GM21786 (cell line): ENCODE measurements at regions not wholly inside any gene's neighbourhood (a gene's known extent, or its start where the extent isn't known, plus 50 kb on each side); places are given as distances from the start of the nearest gene placed in this dataset.
"Not testable (repeated sequence)": the region's sequence is repeated elsewhere in the genome, so short reads cannot be mapped to it uniquely, and the experiment has no call there.

Experiments
- ATAC-seq: cut with Tn5 transposase; IDR thresholded peaks from one replicate; pipeline ENCODE4 v1.9.1; 2021; ENCODE audit not compliant: unreplicated experiment

- ATAC-seq = not testable (repeated sequence)
Observed at GRCh38 chr10:21366108-21366507, 159.4 kb downstream of the SKIDA1 start.

DNA sequence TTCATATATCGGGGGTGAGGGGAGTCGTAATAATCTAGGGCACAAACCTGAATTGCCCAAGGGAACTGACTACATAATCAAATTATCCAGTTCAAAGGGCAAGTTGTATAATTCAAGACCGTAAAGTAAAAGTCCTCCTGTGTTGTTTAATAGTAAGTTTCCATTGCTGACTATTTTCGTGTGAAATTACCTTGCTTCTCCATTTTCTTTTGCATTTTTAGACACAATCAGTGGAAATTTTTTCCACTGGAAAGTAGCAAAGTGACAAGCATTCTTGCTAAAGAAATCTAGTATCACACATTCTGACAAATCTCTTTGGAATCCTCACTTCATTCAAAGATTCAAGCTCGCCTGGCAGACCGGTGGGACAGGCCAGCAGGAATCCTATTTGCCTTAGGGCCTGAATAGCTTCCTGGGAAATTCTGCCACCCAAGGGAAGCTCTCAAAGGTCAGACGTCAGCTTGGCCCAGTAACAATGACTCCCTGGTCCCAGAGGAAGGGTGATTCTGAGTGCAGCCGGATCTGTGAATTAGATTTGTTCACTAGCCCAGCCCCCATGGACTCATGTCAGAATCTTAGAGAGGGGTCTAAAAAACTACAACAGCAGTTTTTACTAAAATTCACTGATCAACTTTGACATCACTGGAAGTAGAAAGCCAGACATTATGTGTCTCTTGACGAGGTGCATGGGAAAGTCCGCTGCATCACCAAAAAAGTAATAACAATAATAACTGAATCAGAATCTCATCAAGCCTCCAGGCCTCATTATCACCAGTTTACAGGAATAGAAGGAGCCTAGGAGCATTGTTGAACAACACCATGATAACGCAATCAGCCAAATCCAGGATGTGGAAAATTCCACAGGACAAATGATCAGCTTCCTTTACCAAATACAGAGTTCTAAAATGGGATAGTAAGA is 161.0 kb downstream of the SKIDA1 start:
- no peak for ATAC-seq

GRCh38 chr10:21363731-21364104 is 161.8 kb downstream of the SKIDA1 start:
- ATAC-seq = no peak

- ATAC-seq = no peak
Observed at GRCh38 chr10:21363092-21363730, 162.3 kb downstream of the SKIDA1 start.

- no peak for ATAC-seq
Observed at GRCh38 chr10:21359202-21359601, 166.3 kb downstream of the SKIDA1 start.

- ATAC-seq = no peak
Observed at GRCh38 chr10:21355591-21356011, 169.9 kb downstream of the SKIDA1 start.

GRCh38 chr10:21352886-21353285 is 172.6 kb downstream of the SKIDA1 start:
- no peak for ATAC-seq

DNA sequence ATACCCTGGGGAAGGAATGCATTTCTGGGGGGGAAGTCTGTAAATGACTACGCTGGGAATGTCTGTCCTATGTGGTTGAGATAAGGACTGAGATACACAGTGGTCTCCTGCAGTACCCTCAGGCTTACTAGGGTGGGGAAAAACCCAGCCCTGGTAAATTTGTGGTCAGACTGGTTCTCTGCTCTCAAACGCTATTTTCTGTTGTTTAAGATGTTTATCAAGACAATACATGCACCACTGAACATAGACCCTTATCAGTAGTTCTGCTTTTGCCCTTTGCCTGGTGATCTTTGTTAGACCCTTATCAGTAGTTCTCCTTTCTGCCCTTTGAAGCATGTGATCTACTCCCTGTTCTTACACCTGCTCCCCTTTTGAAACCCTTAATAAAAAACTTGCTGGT is 173.9 kb downstream of the SKIDA1 start:
- not testable (repeated sequence) for ATAC-seq

- ATAC-seq = no peak
Observed at GRCh38 chr10:21349912-21350286, 175.6 kb downstream of the SKIDA1 start.

- ATAC-seq = no peak
Observed at GRCh38 chr10:21347785-21348170, 177.7 kb downstream of the SKIDA1 start.

DNA sequence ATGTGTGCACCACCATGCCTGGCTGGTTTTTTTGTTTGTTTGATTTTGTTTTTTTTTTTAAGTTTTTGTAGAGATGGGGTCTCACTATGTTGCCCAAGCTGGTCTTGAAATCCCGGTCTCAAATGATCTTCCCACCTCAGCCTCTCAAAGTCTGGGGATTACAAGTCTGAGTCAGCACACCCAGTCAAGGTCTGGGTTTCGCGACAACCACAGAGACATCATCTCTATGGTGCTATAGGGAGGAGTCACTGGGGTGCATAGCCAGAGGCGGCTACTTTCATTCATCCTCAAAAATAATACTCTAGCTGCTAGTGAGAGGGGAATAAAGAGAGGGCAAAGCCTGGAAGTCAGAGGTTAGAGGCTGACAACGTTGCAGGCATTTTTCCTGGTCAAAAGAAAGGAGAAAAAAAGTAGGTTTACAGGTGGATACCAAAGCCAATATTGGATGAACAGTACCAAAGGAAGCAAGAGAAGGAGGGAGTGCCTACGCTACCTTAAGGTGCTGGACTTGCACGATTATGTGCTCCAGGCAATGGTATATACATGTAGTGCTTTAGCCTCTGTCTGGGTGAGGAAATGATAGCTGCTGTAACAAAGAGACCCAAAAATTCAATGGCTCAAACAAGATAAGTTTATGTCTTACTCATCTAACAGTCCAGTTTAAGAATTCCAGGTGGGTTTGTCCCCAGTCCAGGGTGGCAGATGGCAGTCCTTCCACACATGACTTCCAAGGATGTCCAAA is 178.3 kb downstream of the SKIDA1 start:
- no peak for ATAC-seq

- no peak for ATAC-seq
Observed at GRCh38 chr10:21343087-21343486, 182.4 kb downstream of the SKIDA1 start.

DNA sequence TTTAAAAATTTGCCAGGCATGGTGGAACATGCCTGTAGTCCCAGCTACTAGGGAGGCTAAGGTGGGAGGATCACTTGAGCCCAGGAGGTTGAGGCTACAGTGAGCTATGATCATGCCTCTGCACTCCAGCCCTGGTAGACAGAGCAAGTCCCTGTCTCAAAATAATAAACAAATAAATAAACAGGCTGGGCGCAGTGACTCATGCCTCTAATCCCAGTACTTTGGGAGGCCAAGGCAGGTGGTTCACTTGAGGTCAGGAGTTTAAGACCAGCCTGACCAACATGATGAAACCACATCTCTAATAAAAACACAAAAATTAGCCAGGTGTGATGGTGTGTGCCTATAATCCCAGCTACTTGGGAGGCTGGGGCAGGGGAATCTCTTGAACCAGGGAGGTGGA is 183.0 kb downstream of the SKIDA1 start:
- ATAC-seq = not testable (repeated sequence)

DNA sequence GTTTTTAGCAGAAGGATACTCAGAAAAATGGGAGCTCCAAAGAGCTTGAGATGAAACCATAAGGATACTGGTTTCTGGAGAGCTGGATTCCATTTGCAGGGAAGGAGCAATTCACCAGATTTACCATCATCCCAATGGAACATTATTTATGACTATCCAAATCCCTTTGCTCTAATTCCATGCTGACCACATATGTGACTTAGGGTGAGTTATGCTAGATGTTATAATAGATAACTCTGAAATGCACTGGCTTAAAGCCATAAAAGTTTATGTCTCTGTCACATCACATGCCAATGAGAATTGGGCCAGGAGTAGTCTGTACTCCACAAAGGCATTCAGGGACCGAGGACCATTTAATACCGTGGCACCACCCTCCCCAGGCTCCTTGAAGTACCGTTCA is 185.2 kb downstream of the SKIDA1 start:
- ATAC-seq = no peak

GRCh38 chr10:21337171-21337792 is 188.2 kb downstream of the SKIDA1 start:
- ATAC-seq = no peak

- ATAC-seq = no peak
Observed at GRCh38 chr10:21336476-21337170, 188.9 kb downstream of the SKIDA1 start.

GRCh38 chr10:21334891-21335696 is 190.4 kb downstream of the SKIDA1 start:
- ATAC-seq = no peak

GRCh38 chr10:21330628-21331020 is 194.9 kb downstream of the SKIDA1 start:
- ATAC-seq = no peak

DNA sequence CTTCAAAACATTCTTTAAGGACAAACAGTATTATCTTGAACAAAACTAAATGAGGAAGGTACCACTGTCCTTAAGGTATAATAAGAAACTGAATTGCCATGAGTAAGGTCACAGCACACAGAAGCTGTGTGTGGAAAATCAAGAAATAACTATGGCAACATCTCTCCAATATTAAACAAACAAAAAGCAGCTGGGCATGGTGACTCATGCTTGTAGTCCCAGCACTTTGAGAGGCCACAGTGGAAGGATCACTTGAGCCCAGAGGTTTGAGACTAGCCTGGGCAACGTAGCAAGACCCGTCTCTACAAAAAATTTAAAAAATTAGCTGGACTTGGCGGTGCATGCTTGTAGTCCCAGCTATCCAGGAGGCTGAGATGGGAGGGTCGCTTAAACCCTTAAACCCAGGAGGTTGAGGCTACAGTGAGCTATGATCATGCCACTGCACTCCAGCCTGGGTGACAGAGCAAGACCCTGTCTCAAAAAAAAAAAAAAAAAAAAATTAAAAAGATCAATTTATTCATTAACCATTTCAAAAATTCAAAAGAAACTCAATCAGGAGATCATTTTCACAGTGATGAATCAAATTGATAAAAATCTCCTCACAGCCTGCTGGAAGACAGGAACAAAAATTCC is 195.4 kb downstream of the SKIDA1 start:
- ATAC-seq = no peak
